IMR-90 (cell line): ENCODE measurements at regions not wholly inside any gene's neighbourhood (a gene's known extent, or its start where the extent isn't known, plus 50 kb on each side); places are given as distances from the start of the nearest gene placed in this dataset.

Source experiments
- ATAC-seq: fragments of 200-7000 bp; cut with Tn5 transposase; 2 replicates; pipeline ENCODE4 v1.9.1; 2020; ENCODE audit warnings: low read depth, mild to moderate bottlenecking, moderate library complexity
- BruUV-seq: library from RNA; stranded (reverse); fragments of 400-500 nt; replicated peaks from 2 replicates; lab custom pipeline; 2021; lab: Mats Ljungman, UMichigan
- CTCF ChIA-PET: fragments of 300-600 bp; formaldehyde crosslinking; extraction: SDS; loops from one replicate; lab custom pipeline; 2021; ENCODE audit warnings: antibody characterized with exemption; lab: Yijun Ruan, JAX
- POLR2A ChIA-PET: fragments of 300-600 bp; sonication (Branson Sonifier 250); formaldehyde crosslinking; loops from one replicate; lab custom pipeline; 2022; ENCODE audit warnings: antibody characterized with exemption; ENCODE audit not compliant: unreplicated experiment; lab: Charles Lee
- DNase-seq: peaks from one replicate; pipeline ENCODE4 v3.0.0; 2013
- H2AFZ ChIP-seq: replicated peaks from 2 replicates; pipeline ENCODE3; 2013; ENCODE audit warnings: low read length, mild to moderate bottlenecking; ENCODE audit not compliant: poor library complexity
- H2AK5ac ChIP-seq: 2 replicates; pipeline ENCODE4 v1.6.1; 2013; ENCODE audit warnings: low read depth, low read length, inconsistent platforms
- H2AK9ac ChIP-seq: replicated peaks from 2 replicates; pipeline ENCODE3; 2013; ENCODE audit warnings: mild to moderate bottlenecking, low read depth, low read length, moderate library complexity; ENCODE audit not compliant: poor library complexity
- H2BK120ac ChIP-seq: 2 replicates; pipeline ENCODE4 v1.6.1; 2013; ENCODE audit warnings: low read depth, low read length, inconsistent platforms
- H2BK15ac ChIP-seq: 3 replicates; pipeline ENCODE4 v1.6.1; 2013; ENCODE audit warnings: low read depth, low read length, inconsistent platforms
- H2BK20ac ChIP-seq: 2 replicates; pipeline ENCODE4 v1.6.1; 2013; ENCODE audit warnings: low read depth, mild to moderate bottlenecking, inconsistent platforms, low read length, moderate library complexity
- H2BK5ac ChIP-seq: 2 replicates; pipeline ENCODE4 v1.6.1; 2013; ENCODE audit warnings: mild to moderate bottlenecking, low read depth, low read length, inconsistent platforms; ENCODE audit not compliant: poor library complexity, severe bottlenecking
- H3K14ac ChIP-seq: replicated peaks from 2 replicates; pipeline ENCODE4 v1.6.1; 2013; ENCODE audit warnings: low read depth, low read length, inconsistent platforms
- H3K18ac ChIP-seq: 2 replicates; pipeline ENCODE4 v1.6.1; 2013; ENCODE audit warnings: low read depth, low read length, control low read depth
- H3K23ac ChIP-seq: 2 replicates; pipeline ENCODE4 v1.6.1; 2013; ENCODE audit warnings: low read depth, low read length, inconsistent platforms
- H3K27ac ChIP-seq: 2 replicates; pipeline ENCODE4 v1.5.1; 2013; ENCODE audit warnings: mild to moderate bottlenecking, control low read depth, low read length; ENCODE audit not compliant: insufficient read depth
- H3K27me3 ChIP-seq: 2 replicates; pipeline ENCODE4 v1.6.1; 2013; ENCODE audit warnings: low read length; ENCODE audit not compliant: control insufficient read depth, insufficient read depth
- H3K36me3 ChIP-seq: 2 replicates; pipeline ENCODE4 v1.6.1; 2013; ENCODE audit warnings: low read length, mixed read lengths; ENCODE audit not compliant: control insufficient read depth, insufficient read depth
- H3K4ac ChIP-seq: 2 replicates; pipeline ENCODE4 v1.6.1; 2013; ENCODE audit warnings: low read depth, low read length, inconsistent platforms
- H3K4me1 ChIP-seq: 2 replicates; pipeline ENCODE4 v1.6.1; 2013; ENCODE audit warnings: low read length, mixed read lengths; ENCODE audit not compliant: control insufficient read depth, insufficient read depth
- H3K4me2 ChIP-seq: 2 replicates; pipeline ENCODE4 v1.6.1; 2013; ENCODE audit warnings: low read depth, mild to moderate bottlenecking, control low read depth, low read length, moderate library complexity
- H3K4me3 ChIP-seq: 2 replicates; pipeline ENCODE4 v1.5.1; 2013; ENCODE audit warnings: low read depth, mild to moderate bottlenecking, control low read depth, low read length, moderate library complexity; ENCODE audit not compliant: insufficient read depth
- H3K56ac ChIP-seq: 2 replicates; pipeline ENCODE4 v1.6.1; 2013; ENCODE audit warnings: low read length, inconsistent platforms; ENCODE audit not compliant: insufficient read depth; ENCODE audit errors: extremely low read depth
- H3K79me1 ChIP-seq, 2 experiments: 2 replicates each; pipeline ENCODE4 v1.6.1; 2013; ENCODE audit warnings: low read length in 2 of 2, inconsistent platforms in 1 of 2, low read depth in 1 of 2
- H3K9ac ChIP-seq: 2 replicates; pipeline ENCODE4 v1.6.1; 2013; ENCODE audit warnings: low read depth, low read length, control low read depth
- H3K9me1 ChIP-seq: 2 replicates; pipeline ENCODE4 v1.6.1; 2013; ENCODE audit warnings: low read length, inconsistent platforms; ENCODE audit not compliant: insufficient read depth
- H3K9me3 ChIP-seq: 2 replicates; pipeline ENCODE4 v1.6.1; 2013; ENCODE audit warnings: low read length; ENCODE audit not compliant: control insufficient read depth, insufficient read depth
- H4K20me1 ChIP-seq: 2 replicates; pipeline ENCODE4 v1.6.1; 2013; ENCODE audit warnings: low read length, inconsistent platforms; ENCODE audit not compliant: insufficient read depth
- H4K5ac ChIP-seq: 2 replicates; pipeline ENCODE4 v1.6.1; 2013; ENCODE audit warnings: mild to moderate bottlenecking, low read depth, low read length, control low read depth
- H4K8ac ChIP-seq, 2 experiments: 2 replicates each; pipeline ENCODE4 v1.6.1; 2013; ENCODE audit warnings: low read depth in 2 of 2, low read length in 2 of 2, control low read depth in 1 of 2, inconsistent platforms in 1 of 2
- H4K91ac ChIP-seq: 2 replicates; pipeline ENCODE4 v1.6.1; 2013; ENCODE audit warnings: low read depth, low read length, inconsistent platforms; ENCODE audit not compliant: insufficient read depth
- BHLHE40 ChIP-seq: fragments of 150-350 bp; IDR thresholded peaks from 2 replicates; pipeline ENCODE4 v1.6.1; 2016; ENCODE audit warnings: mild to moderate bottlenecking, low read depth, low read length
- CTCF ChIP-seq: conservative IDR thresholded peaks from 2 replicates; pipeline ENCODE4 v1.5.1; 2012; ENCODE audit warnings: mild to moderate bottlenecking, low read depth, low read length, improper control_type of control experiment
- FOS ChIP-seq: fragments of 150-350 bp; IDR thresholded peaks from 2 replicates; pipeline ENCODE4 v1.6.1; 2016; ENCODE audit warnings: low read depth, low read length
- NFE2L2 ChIP-seq: fragments of 150-350 bp; IDR thresholded peaks from 2 replicates; pipeline ENCODE4 v1.6.1; 2016; ENCODE audit warnings: low read depth, mild to moderate bottlenecking, low read length
- POLR2A ChIP-seq: IDR thresholded peaks from 2 replicates; pipeline ENCODE4 v1.6.1; 2012; ENCODE audit warnings: mild to moderate bottlenecking, low read depth, low read length
- RFX5 ChIP-seq: IDR thresholded peaks from 2 replicates; pipeline ENCODE4 v1.8.0; 2012; ENCODE audit warnings: low read depth, mild to moderate bottlenecking, low read length, moderate library complexity
- SMC3 ChIP-seq: fragments of 150-350 bp; IDR thresholded peaks from 2 replicates; pipeline ENCODE4 v1.6.1; 2016; ENCODE audit warnings: low read depth, mild to moderate bottlenecking, antibody characterized with exemption, low read length, moderate library complexity
- WGBS, 2 experiments: methylation state at CpG; one replicate each; pipeline versions ENCODE4 v1.1.5 to v1.1.7; 2013; ENCODE audit warnings: missing lambda C conversion rate in 2 of 2; ENCODE audit not compliant: insufficient read length in 1 of 2; ENCODE audit errors: extremely low coverage in 2 of 2; 5-methylcytosine and 5-hydroxymethylcytosine counted together
- dilution Hi-C: fragments of 300-500 bp; cut with HindIII; formaldehyde crosslinking; loops from one replicate; pipeline ENCODE4 v1.14.3; 2018; ENCODE audit warnings: low sequenced_read_pairs; ENCODE audit not compliant: unreplicated experiment
- in situ Hi-C: fragments of 300-500 bp; cut with MboI; formaldehyde crosslinking; loops from 3 replicates; pipeline ENCODE4 v1.14.3; 2019; ENCODE audit warnings: low sequenced_read_pairs, inconsistent platforms, mixed read lengths
- intact Hi-C: fragments of 100-400 bp; cut with micrococcal nuclease; formaldehyde crosslinking; loops from 2 replicates; pipeline ENCODE4 v1.10.0; 2022

DNA sequence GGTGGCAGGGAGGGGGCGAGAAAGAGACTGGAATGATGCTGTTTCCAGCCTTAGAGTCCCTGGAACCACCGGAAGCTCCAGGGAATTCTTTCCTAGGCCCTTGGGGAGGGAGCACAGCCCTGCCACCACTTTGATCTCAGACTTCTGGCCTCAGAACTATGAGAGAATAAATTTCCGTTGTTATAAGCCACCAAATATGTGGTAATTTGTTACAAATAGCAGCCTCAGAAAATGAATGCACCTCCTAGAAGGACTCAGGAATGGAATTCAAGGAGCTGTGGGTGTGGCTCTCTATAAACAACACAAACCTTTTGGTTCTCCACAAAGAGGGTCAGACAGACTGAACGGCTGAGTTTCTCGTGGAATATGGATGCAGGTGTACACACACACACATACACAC lies 144.5 kb downstream of the ACKR3 start:
- H2AK5ac ChIP-seq, result no peak overlapping the region
- H3K9ac ChIP-seq, result no peak overlapping the region
- no peak overlapping the region for H3K23ac ChIP-seq
- DNase-seq, result no peak
- dilution Hi-C loops, result no loop called here
- H3K4ac ChIP-seq, result no peak overlapping the region
- no peaks in the 10 kb centered on the region for H4K20me1 ChIP-seq
- H4K5ac ChIP-seq, result no peak overlapping the region
- no peak overlapping the region for H3K27ac ChIP-seq
- no TSS peak for BruUV-seq
- no peak overlapping the region for H3K18ac ChIP-seq
- H2AFZ ChIP-seq, result no peak overlapping the region
- no peaks in the 10 kb centered on the region for H3K4me1 ChIP-seq
- no peak for TF ChIP-seq SMC3
- TF ChIP-seq CTCF, result no peak
- TF ChIP-seq BHLHE40, result no peak
- no peak for TF ChIP-seq POLR2A
- no peak for TF ChIP-seq FOS
- TF ChIP-seq RFX5, result no peak
- no peak for TF ChIP-seq NFE2L2
- H2BK20ac ChIP-seq, result no peak overlapping the region
- no peak overlapping the region for H2BK5ac ChIP-seq
- no peak overlapping the region for H2AK9ac ChIP-seq
- H3K36me3 ChIP-seq, result no peaks in the 10 kb centered on the region
- 0 out of 2 replicates have a peak, but pooled peaks cover 2% of the 10 kb centered on the region for H3K9me1 ChIP-seq
- H3K9me3 ChIP-seq, result no peaks in the 10 kb centered on the region
- H3K4me2 ChIP-seq, result no peak overlapping the region
- no peak overlapping the region for H2BK15ac ChIP-seq
- H3K14ac ChIP-seq, result no peak overlapping the region
- intact Hi-C loops, result no loop called here
- CTCF ChIA-PET, result no interaction called here
- no peak overlapping the region for H4K91ac ChIP-seq
- no CpG with 5 or more reads among the region's 5 CpGs for WGBS, 2 experiments
- ATAC-seq, result no peak
- in situ Hi-C loops, result no loop called here
- H3K27me3 ChIP-seq, result peaks cover 14% of the 10 kb centered on the region
- H3K79me1 ChIP-seq, result no peaks in the 10 kb centered on the region
- POLR2A ChIA-PET, result no interaction called here
- no peak overlapping the region for H4K8ac ChIP-seq
- H3K56ac ChIP-seq, result no peak overlapping the region
- no peak overlapping the region for H3K4me3 ChIP-seq
- no peak overlapping the region for H2BK120ac ChIP-seq
